GM21360 (cell line): ENCODE measurements at regions not wholly inside any gene's neighbourhood (a gene's known extent, or its start where the extent isn't known, plus 50 kb on each side); places are given as distances from the start of the nearest gene placed in this dataset.
"Not testable (repeated sequence)": the region's sequence is repeated elsewhere in the genome, so short reads cannot be mapped to it uniquely, and the experiment has no call there.

Experiments
- ATAC-seq: cut with Tn5 transposase; IDR thresholded peaks from one replicate; pipeline ENCODE4 v1.9.1; 2021; ENCODE audit warnings: mild to moderate bottlenecking, moderate library complexity; ENCODE audit not compliant: unreplicated experiment

DNA sequence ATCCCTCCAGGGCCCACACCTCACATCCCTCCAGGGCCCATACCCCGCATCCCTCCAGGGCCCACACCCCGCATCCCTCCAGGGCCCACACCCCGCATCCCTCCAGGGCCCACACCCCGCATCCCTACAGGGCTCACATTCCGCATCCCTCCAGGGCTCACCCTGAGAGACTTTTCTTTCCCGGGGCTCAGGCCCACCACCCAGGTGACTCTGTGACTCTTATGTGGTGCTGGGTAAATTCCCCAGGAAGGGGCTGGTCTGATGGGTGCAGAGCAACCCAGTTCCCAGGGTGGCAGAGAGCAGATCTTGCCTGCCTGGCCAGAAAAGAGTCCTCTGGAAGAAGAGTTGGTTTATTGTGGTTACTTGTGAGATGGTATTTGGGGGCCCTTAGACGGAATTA lies 290.7 kb downstream of the TCERG1L start:
- ATAC-seq, result no peak

DNA sequence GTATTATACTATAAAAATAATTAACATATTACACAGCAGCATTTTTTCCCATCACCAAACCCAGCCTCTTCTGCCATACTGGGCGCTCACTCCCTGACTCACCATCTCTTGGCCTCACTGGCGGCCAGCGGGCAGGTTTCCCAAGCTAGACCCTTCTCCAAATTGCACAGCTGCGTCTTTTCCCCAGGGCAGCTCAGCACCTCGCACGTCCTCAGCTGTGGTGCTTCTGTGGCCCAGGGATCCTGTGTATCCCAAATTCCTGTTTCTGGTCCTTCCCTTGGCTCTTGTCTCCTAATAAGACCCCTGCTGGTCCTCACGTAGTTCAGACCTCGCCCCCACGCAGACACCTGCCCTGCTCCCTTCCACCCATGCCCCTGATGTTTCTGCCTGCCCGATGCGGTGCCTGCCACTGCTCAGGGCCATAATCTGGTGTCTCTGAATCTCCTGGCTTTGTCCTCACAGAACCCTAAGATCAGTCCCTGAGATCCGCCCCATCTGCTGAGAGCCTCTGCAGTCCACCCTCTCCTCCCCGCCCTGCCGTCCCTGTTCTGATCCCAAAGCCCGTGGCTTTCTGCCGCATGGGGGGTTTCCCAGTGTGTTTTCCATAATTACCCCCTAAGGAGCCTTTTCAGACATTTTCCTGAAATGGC lies 290.1 kb downstream of the TCERG1L start:
- no peak for ATAC-seq

DNA sequence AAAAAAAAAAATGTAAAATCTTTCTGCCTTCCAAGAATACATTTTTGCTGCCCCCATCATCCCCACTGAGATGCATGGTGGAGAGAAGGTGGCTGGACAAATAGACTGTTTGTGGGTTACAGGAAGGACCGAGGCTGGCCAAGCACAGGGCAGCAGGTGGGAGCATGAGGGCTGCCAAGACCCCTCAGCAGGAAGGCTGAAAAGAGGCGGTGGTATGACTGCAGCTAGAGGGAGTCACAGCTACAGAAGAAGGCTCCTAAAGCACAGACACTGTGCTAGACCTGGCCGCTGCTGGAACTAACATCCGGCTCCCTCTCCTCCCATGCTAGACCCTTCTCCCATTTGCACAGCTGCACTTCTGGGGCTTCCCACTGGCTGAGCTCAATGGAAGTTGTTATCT lies 289.6 kb downstream of the TCERG1L start:
- ATAC-seq, result no peak

DNA sequence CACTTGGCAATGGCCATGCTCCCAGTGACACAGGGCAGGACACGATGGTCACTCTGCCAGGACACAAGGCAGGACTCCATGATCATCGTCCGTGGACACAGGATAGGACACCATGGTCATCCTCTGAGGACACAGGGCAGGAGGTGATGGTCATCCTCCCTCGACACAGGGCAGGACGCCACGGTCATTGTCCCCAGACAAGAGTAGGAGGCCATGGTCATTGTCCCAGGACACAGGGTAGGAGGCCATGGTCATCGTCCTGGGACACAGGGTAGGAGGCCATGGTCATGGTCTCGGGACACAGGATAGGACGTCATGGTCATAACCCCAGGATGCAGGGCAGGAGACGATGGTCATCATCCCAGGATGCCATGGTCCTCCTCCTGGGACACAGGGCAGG lies 289.2 kb downstream of the TCERG1L start:
- no peak for ATAC-seq

DNA sequence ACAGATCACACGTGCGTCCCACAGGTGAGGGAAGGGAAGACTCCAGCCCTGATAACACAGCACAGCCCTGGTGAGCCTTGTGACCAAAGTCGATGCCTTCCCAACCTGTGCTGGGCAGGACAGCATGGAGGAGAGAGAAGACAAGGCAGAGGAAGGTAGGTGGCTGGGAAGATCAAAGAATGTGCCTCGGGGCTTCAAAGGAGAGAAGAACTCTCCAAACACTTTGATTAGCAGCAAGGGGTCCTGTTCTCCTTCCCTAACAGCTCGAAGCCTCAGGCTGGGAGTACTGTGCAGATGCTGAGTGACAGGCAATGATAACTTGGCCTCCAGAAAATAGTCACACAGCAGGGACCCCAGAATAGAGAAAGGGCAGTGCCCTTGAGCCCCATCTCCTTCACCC lies 288.5 kb downstream of the TCERG1L start:
- no peak for ATAC-seq

DNA sequence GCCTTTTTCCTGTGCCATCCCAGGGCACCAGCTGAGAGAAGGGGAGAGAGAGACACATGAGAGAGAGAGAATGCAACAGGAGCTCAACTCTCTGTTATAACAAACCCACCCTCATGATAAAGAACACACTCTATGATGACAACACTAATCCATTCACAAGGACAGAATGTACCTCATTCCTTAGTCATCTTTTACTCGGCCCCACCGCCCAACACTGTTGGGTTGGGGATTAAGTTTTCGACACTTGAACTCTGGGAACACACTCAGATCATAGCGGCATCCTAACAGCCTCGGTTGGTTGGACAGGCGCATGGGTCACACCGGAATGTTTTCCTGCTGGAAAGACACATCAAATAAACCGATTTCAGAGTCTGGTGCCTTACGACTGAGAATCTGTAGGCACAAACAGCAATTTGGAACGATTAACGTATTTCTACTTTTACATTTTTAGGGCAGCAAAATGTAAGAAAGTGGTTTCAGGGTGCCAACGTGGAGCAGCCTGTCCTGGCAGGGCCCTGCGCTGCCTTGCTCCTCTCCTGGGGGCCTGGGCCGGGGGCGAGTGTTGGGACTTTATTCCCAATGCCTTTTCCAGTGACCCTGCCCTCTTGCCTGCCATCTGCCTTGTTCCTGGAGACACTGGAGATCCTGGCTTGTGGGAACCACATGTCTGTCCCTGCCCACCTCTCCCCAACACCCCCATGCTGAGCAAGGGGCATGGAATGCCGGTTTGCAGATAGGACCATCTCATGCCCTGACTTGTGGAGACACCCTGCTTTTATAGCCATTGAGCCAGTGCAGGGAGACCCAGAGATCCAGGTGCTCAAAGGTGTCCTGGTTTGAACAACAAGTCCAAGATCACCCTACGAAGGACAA lies 287.0 kb downstream of the TCERG1L start:
- no peak for ATAC-seq

DNA sequence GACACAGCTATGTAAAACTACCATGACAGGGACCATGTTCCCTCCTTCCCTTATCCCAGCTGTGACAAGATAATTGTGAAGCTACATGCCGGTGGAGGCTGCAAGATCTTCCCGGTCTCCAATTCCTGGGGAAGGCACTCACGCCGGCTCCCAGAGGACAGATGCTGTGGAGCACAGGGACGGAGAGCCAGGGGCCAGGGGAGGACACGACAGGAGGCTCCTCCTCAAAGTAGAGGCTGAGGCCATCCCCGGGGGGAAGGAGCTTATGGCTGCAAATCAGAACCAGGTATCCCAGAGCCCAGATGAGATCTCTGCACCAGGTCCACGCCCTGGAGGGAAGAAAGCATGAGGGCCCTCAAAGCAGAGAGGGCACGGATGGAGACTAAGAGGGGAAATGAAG lies 286.2 kb downstream of the TCERG1L start:
- no peak for ATAC-seq

DNA sequence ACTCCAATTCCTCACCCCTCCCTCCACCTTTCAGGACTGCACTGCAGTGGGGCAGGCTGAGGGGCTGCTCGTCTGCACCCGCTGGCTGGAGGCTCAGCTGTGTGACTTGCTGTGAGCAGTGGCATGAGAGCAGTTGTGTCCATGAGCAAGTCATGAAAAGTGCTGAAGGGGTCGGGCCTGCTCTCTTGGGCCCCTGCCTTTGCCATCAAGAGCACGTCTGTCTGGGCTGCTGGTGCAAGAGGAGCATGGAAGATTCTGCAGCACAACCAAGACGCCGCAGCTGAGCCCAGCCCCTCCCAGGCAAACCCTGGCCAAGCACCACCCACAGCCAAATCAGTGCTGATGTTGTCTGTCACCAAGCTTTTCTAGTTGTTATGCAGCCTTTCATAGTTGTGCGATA lies 284.3 kb downstream of the TCERG1L start:
- ATAC-seq, result no peak

DNA sequence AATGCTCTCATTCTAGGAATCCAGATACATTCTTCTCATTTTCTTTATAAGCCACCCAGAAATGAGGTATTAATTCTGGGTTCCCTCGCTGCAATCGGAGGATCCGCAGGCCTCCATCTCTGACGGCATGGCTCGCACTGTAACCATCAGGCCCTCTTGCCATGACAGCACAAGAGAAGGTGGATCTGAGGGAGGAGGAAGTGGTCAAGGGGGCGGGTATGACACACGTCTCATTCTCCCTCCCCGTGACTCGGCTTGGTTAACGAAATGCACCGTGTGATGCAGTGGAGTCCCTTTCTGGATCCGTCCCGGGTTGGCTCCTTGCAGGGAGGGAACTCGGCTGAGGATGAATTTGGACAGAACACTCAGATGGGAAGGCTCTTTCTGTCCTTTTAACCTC lies 280.2 kb downstream of the TCERG1L start:
- no peak for ATAC-seq

DNA sequence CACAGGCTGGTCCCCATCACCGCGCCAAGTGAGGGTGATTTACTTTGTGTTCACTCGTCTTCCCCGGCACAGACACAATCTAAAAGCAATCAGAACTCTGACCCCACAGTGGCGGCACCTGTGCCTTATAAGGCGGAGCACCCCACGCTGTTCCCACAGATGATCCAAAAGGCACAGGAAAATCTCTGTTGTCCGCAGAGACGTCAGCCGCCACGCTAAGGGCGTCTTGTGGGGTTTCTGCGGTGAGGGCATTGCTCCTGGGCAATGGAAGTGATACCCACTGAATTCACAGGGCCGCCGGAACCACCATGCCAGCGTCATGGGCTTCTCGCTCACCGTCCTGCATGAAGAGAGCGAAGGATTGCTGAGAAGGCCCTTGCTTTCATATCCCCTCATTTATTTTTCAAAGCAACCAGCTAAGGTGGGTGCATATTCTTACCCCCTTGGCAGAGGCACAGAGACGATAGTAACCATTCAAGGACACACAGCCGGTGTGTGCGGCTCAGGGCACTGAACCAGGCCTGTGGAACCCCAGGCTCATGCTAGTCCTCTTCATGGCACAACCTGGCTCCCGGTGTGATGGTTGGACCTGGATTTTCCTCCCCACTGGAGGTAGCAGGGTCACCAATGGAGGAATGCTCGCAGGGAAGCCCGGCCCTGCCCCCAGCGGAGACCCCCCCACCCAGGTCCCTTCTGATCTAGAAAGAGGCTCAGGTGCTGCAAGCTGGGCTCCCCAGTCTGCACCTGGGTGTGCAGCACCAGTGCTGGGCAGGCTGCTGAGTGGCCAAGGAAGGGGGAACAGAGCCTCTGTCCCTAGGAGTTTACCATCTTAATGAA lies 279.0 kb downstream of the TCERG1L start:
- ATAC-seq, result no peak

DNA sequence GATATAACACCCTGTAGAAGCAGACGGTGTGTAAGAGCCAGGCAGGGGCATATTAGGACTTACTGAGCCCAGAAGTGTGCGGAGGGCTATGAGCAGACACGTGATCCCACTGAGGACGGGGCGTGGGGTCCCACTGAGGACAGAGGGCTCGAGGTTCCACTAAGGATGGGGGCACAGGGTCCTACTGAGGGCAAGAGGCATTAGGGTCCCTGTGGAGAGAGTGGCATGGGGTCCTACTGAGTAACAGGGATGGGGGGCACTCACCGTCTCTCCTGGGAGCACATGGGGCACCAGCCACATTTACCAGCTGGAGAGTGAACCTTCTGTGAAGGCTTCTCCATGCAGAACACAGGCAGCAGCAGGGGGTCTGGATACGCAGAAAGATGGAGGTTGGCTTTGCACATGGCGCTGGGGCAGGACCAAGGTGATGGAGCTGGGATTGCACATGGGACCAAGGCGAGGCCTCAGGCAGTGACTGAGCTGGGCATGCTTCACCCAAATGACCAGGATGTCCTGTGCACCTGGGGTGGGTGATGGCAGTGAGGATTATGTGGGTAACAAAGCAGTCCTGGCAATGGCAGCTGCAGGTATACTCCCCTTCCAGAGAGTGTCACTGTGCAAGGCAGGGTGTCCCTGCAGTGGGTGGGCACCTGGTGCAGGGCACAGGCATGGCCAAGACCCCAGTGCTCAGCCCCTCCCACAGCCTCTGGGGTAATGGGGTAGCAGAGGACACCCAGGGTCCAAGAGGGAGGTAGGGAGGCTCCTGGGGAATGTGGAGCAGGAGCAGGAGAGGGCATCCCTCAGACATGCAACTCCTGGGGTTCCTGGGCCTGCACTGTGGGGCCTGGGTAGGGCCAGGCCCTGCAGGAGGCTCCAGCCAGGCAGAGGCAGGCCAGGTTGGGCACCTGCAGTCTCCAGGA lies 278.1 kb downstream of the TCERG1L start:
- no peak for ATAC-seq

DNA sequence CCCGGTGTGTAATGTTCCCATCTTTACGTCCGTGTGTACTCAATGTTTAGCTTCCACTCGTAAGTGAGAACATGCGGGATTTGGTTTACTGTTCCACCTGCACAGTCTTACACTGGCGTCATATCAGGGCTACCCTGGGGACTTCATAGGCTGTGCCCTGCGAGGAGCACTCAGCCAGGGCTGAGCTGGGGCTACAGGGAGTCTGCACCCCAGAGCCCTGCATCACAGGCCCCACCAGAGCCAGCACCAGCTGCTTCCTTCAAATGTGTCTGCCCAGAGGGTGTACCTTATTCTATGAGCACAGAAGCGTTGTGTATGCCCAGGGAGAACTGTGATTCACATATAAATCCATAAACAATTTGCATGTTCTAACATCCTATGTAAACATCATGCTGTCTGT lies 277.1 kb downstream of the TCERG1L start:
- ATAC-seq, result no peak

DNA sequence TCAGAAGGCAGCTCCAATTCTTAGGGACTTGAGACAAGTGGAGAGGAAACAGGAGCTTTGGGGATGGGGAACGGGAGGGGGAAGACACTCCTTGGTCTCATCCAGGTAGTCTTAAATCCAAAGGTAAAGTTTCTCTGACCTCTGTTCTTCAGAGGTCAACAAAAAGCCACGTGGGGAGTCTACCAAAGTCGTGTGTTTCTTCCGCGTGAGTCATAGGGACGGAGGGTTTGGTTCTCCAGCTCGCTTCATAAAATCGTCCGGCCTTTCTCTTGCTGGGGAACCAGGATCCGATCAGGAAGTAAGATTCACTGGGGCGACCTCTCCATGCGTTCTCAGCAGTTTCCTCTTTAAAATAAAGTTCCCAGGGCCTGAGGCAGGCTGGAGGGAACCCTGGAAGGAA lies 275.7 kb downstream of the TCERG1L start:
- ATAC-seq, result no peak

DNA sequence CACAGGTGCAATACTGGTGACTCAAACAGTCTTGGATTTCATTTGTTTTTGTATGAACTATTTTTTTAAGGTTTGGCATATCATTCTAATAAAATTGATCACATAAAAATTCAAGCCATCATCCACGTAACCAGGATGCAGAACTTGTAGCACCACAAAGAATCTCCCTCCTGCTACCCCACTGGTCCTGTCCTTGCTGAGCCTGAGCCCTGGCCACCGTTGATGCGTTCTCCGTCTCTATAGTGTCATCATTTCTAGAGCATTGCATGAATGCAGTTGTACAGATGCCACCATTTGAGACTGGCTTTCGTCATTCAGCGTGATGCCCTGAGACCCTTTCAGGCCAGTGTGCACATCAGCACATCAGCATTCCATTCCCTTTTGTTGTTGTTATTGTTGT lies 273.5 kb downstream of the TCERG1L start:
- no peak for ATAC-seq

DNA sequence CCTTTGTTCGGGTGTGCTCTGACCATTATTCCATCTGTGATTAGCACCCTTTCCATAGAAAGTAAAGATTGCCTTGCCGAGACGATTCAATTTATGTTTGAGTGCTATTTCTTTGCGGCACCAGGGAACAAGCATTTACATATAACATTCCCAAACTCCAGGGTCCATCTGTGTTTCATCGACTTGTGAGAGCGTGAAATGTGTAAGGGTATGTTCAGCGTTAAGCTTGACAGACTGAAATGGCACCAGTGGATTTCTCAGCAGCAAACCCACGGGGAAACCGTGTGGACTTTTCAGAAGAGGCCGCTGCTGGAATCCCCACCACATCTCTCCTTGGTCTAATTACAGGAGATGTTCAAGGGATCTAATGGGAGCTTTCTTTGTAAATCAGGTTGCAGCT lies 270.5 kb downstream of the TCERG1L start:
- no peak for ATAC-seq

DNA sequence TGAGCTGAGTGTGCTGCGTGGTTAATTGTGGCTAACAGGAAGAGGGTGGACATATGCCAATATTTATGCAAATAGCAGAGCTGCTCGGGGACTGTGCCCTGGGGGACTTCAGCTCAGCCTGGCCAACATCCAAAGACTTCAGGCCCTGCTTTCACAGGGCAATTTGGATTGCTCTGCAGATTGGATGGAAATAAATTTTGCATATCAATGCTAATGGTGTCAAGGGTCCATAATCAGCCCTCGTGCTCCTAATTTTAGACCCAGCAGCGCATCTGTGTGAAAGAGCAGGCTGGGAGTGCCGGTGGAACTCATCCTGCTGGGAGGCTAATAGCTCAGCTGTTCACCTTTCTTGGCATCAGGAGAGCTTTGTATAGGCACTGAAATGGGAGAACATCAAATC lies 270.1 kb downstream of the TCERG1L start:
- ATAC-seq, result no peak

DNA sequence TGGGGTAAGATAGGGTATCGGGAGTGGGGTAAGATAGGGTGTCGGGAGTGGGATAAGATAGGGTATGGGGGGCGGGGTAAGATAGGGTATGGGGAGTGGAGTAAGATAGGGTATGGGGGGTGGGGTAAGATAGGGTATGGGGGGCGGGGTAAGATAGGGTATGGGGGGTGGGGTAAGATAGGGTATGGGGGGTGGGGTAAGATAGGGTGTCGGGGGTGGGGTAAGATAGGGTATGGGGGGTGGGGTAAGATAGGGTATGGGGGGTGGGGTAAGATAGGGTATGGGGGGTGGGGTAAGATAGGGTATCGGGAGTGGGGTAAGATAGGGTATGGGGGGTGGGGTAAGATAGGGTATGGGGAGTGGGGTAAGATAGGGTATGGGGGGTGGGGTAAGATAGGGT lies 269.5 kb downstream of the TCERG1L start:
- not testable (repeated sequence) for ATAC-seq
